HUES6 (cell line): ENCODE measurements at regions not wholly inside any gene's neighbourhood (a gene's known extent, or its start where the extent isn't known, plus 50 kb on each side); places are given as distances from the start of the nearest gene placed in this dataset.

Source experiments
- H3K27ac ChIP-seq: 2 replicates; pipeline ENCODE4 v1.7.0; 2013; ENCODE audit warnings: low read depth, mild to moderate bottlenecking, low read length, inconsistent platforms
- H3K27me3 ChIP-seq: 2 replicates; pipeline ENCODE4 v1.6.1; 2013; ENCODE audit warnings: low read length; ENCODE audit not compliant: control insufficient read depth, insufficient read depth
- H3K36me3 ChIP-seq: 2 replicates; pipeline ENCODE4 v1.6.1; 2013; ENCODE audit warnings: low read length; ENCODE audit not compliant: control insufficient read depth, insufficient read depth
- H3K4me1 ChIP-seq: 2 replicates; pipeline ENCODE4 v1.6.1; 2013; ENCODE audit warnings: low read length; ENCODE audit not compliant: control insufficient read depth, insufficient read depth
- H3K4me3 ChIP-seq: 2 replicates; pipeline ENCODE4 v1.5.1; 2013; ENCODE audit warnings: low read depth, low read length
- H3K9ac ChIP-seq: one replicate; pipeline ENCODE4 v1.6.1; 2013; ENCODE audit warnings: mild to moderate bottlenecking, low read length
- H3K9me3 ChIP-seq: 2 replicates; pipeline ENCODE4 v1.6.1; 2013; ENCODE audit warnings: low read depth, low read length; ENCODE audit not compliant: control insufficient read depth, insufficient read depth

GRCh38 chr1:188937965-188938551 lies 1539.6 kb downstream of the BRINP3 start:
- Histone ChIP-seq H3K9ac (no peak overlapping the region), H3K9me3 (no peaks in the 10 kb centered on the region), H3K36me3 (no peaks in the 10 kb centered on the region), H3K27me3 (no peaks in the 10 kb centered on the region), H3K4me1 (peaks cover 7% of the 10 kb centered on the region), H3K4me3 (no peak overlapping the region), H3K27ac (no peak overlapping the region)

DNA sequence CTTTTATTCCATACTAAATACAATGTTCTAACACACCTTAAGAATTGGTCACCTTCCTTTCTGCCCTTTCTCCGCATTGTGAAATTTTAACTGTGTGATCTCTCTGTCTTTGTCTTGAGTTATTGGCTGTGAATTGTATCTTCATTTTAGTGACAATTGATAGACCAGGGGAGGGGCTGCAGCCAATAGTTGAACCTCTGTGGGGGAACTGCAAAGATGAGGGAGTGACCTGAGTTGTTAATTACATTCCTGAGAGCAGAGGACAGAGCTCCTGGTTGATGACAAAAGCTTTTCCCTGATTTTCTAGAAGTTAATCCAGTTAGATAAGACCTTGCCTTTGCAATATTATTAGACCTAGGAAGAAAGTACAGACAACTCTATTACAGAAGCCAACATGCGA lies 1535.7 kb downstream of the BRINP3 start:
- no peak overlapping the region for H3K9ac ChIP-seq
- H3K27ac ChIP-seq = no peak overlapping the region
- H3K9me3 ChIP-seq = no peaks in the 10 kb centered on the region
- no peak overlapping the region for H3K4me3 ChIP-seq
- H3K27me3 ChIP-seq = no peaks in the 10 kb centered on the region
- H3K4me1 ChIP-seq = peaks cover 7% of the 10 kb centered on the region
- no peaks in the 10 kb centered on the region for H3K36me3 ChIP-seq

GRCh38 chr1:188949701-188950100 lies 1528.0 kb downstream of the BRINP3 start:
- Histone ChIP-seq H3K27ac (no peak overlapping the region), H3K36me3 (no peaks in the 10 kb centered on the region), H3K4me1 (no peaks in the 10 kb centered on the region), H3K27me3 (no peaks in the 10 kb centered on the region), H3K4me3 (no peak overlapping the region), H3K9ac (no peak overlapping the region), H3K9me3 (no peaks in the 10 kb centered on the region)

DNA sequence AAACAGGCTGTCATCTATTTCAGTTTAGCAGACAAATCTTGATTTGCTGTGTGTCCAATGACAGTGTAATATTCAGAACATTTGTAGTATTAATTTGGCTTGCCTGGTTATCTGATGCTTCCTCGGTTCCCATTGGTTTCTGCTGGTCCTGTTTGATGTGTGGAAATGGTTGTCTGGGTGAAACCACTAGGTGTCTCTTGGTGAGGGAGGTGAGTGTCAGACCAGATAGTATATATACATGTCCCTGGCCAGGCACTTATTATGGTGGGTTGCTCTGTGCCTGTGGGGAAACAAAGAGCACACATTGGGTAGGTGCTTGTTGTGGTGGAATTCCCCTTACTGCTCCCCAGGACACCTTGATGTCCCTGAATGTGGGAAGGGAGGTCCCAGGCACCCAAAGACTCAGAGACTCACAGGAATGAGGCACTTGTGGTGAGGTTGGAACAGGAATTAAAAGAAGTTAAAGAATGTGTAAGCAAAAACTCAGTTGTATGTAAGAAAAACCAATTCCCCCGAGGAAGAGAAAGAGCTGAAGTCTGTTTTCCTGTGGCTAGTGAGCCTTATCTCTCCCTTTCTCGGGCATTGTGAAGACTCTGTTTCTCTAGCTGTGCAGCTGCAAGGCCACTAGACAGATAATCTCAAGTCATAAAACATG lies 1519.1 kb downstream of the BRINP3 start:
- Histone ChIP-seq H3K9ac (no peak overlapping the region), H3K27ac (no peak overlapping the region), H3K36me3 (no peaks in the 10 kb centered on the region), H3K9me3 (no peaks in the 10 kb centered on the region), H3K4me3 (no peak overlapping the region), H3K4me1 (no peaks in the 10 kb centered on the region), H3K27me3 (no peaks in the 10 kb centered on the region)

DNA sequence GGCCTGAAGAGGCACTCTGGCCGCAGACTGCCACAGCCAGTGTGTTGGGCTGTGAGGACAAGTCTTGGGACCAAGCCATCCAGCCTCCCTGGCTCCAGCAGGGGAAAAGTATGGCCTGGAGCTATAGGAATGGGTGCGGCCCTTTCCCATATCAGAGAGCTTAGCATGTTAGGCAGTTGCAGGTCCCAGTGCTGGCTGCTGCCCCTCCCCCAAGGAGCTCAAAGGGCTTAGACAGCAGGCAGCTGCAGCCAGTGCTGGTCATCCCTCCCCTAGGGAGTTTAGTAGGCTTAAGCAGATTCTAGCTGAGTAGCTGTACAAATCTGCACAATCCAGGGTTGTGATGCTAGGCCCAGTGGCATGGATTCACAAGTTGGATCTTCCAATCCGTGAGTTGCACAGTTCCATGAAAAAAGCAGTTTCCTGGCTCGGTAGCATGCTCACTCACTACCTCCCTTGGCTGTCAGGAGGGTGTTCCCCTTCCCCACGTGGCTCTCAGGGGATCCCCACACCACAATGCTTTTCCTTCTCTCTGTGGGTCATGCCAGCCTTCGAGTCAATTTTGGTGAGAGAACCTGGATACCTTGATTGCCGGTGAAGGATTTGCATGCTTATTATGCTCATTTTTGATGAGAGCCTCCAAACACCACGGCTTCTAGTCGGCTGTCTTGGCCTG lies 1490.8 kb downstream of the BRINP3 start:
- no peak overlapping the region for H3K4me3 ChIP-seq
- no peak overlapping the region for H3K27ac ChIP-seq
- H3K9me3 ChIP-seq = no peaks in the 10 kb centered on the region
- H3K27me3 ChIP-seq = no peaks in the 10 kb centered on the region
- H3K36me3 ChIP-seq = no peaks in the 10 kb centered on the region
- peaks cover 7% of the 10 kb centered on the region for H3K4me1 ChIP-seq
- H3K9ac ChIP-seq = no peak overlapping the region

DNA sequence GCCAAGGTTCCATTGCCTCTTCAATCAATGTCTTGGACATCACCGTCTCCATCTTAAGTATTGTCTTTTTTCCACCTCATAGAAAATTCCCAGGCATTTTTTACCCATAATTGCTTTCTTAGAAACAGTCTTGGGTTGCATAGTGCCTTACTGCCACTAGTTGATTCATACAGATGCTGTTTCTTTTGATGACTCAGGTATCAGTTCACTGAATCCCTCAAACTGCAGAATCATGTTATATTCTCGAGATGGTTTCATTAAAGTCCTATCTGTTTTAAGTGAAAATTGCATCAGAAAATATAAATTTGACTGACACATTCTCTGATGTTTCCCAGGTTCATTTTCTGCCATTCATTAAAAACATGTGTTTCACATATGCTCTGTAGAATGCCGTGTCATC lies 1489.1 kb downstream of the BRINP3 start:
- H3K36me3 ChIP-seq = no peaks in the 10 kb centered on the region
- no peaks in the 10 kb centered on the region for H3K9me3 ChIP-seq
- H3K27me3 ChIP-seq = no peaks in the 10 kb centered on the region
- no peak overlapping the region for H3K9ac ChIP-seq
- no peak overlapping the region for H3K27ac ChIP-seq
- no peak overlapping the region for H3K4me3 ChIP-seq
- peaks cover 7% of the 10 kb centered on the region for H3K4me1 ChIP-seq

- H3K9ac ChIP-seq = no peak overlapping the region
- no peak overlapping the region for H3K27ac ChIP-seq
- no peaks in the 10 kb centered on the region for H3K9me3 ChIP-seq
- no peaks in the 10 kb centered on the region for H3K36me3 ChIP-seq
- no peak overlapping the region for H3K4me3 ChIP-seq
- peaks cover 7% of the 10 kb centered on the region for H3K4me1 ChIP-seq
- H3K27me3 ChIP-seq = no peaks in the 10 kb centered on the region
Measured at GRCh38 chr1:188991221-188991930, 1486.3 kb downstream of the BRINP3 start.

GRCh38 chr1:189007824-189008223 lies 1469.8 kb downstream of the BRINP3 start:
- H3K4me3 ChIP-seq = no peak overlapping the region
- no peaks in the 10 kb centered on the region for H3K36me3 ChIP-seq
- no peaks in the 10 kb centered on the region for H3K9me3 ChIP-seq

GRCh38 chr1:189021577-189021976 lies 1456.1 kb downstream of the BRINP3 start:
- Histone ChIP-seq H3K4me1 (no peaks in the 10 kb centered on the region), H3K9ac (no peak overlapping the region), H3K27me3 (no peaks in the 10 kb centered on the region), H3K36me3 (no peaks in the 10 kb centered on the region), H3K27ac (no peak overlapping the region), H3K4me3 (no peak overlapping the region), H3K9me3 (no peaks in the 10 kb centered on the region)

More at GRCh38 chr1:189007824-189008223, 1469.8 kb downstream of the BRINP3 start:
- Histone ChIP-seq H3K4me1 (no peaks in the 10 kb centered on the region), H3K27ac (no peak overlapping the region), H3K9ac (no peak overlapping the region), H3K27me3 (no peaks in the 10 kb centered on the region)

GRCh38 chr1:189022015-189022414 lies 1455.6 kb downstream of the BRINP3 start:
- no peak overlapping the region for H3K4me3 ChIP-seq
- H3K9ac ChIP-seq = no peak overlapping the region
- H3K27ac ChIP-seq = no peak overlapping the region
- H3K36me3 ChIP-seq = no peaks in the 10 kb centered on the region
- H3K4me1 ChIP-seq = no peaks in the 10 kb centered on the region
- no peaks in the 10 kb centered on the region for H3K27me3 ChIP-seq
- no peaks in the 10 kb centered on the region for H3K9me3 ChIP-seq

DNA sequence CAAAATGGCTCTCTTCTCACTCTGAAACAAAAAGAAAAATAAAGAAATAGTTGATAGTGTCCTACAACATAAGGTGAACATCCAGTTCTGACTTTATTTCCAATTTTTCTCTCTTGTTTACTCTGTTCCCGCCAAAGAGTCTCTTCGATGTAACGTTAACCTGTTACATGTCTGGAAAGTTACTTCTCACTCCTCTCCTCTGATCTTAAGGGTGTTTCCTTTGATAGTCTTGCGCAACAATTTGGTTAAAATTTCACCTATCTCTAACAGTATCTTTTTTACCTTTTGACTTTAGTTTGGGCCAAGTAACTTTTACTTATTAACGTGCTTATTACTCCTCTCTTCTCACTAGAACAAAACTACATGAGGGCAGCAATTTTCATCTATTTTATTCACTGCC lies 1450.2 kb downstream of the BRINP3 start:
- Histone ChIP-seq H3K27me3 (no peaks in the 10 kb centered on the region), H3K4me3 (no peak overlapping the region), H3K36me3 (no peaks in the 10 kb centered on the region), H3K9ac (no peak overlapping the region), H3K4me1 (no peaks in the 10 kb centered on the region), H3K27ac (no peak overlapping the region), H3K9me3 (no peaks in the 10 kb centered on the region)
